Peyer's patch (tissue), 4 donors: ENCODE measurements at regions not wholly inside any gene's neighbourhood (a gene's known extent, or its start where the extent isn't known, plus 50 kb on each side); places are given as distances from the start of the nearest gene placed in this dataset.

Experiments used
- POLR2A ChIP-seq, 2 donors: fragments of 450-650 bp; IDR thresholded peaks; one replicate each; pipeline ENCODE4 v1.5.1; 2017; ENCODE audit warnings: antibody characterized with exemption in 2 of 2, mild to moderate bottlenecking in 2 of 2, moderate library complexity in 2 of 2
- TF ChIP-seq, protein P1 (sequence below), 6 experiments: fragments of 450-650 bp in 4 of 6; fragments of 200-600 bp in 2 of 6; sonication (generic) in 1 of 6; IDR thresholded peaks; one replicate each; pipeline ENCODE4 v1.5.1; 2017 to 2019; ENCODE audit warnings: antibody characterized with exemption in 6 of 6, mild to moderate bottlenecking in 3 of 6, moderate library complexity in 1 of 6

GRCh38 chr14:86084097-86084496, 554.2 kb downstream of the FLRT2 start:
- TF ChIP-seq, protein P1, sequence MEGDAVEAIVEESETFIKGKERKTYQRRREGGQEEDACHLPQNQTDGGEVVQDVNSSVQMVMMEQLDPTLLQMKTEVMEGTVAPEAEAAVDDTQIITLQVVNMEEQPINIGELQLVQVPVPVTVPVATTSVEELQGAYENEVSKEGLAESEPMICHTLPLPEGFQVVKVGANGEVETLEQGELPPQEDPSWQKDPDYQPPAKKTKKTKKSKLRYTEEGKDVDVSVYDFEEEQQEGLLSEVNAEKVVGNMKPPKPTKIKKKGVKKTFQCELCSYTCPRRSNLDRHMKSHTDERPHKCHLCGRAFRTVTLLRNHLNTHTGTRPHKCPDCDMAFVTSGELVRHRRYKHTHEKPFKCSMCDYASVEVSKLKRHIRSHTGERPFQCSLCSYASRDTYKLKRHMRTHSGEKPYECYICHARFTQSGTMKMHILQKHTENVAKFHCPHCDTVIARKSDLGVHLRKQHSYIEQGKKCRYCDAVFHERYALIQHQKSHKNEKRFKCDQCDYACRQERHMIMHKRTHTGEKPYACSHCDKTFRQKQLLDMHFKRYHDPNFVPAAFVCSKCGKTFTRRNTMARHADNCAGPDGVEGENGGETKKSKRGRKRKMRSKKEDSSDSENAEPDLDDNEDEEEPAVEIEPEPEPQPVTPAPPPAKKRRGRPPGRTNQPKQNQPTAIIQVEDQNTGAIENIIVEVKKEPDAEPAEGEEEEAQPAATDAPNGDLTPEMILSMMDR (IDR thresholded peaks at IDR 0.05), result no peak
- no peak for TF ChIP-seq POLR2A (IDR thresholded peaks at IDR 0.05)
